CD14-positive monocyte (primary cell): ENCODE measurements at regions not wholly inside any gene's neighbourhood (a gene's known extent, or its start where the extent isn't known, plus 50 kb on each side); places are given as distances from the start of the nearest gene placed in this dataset.

Source experiments
- DNase-seq, 3 donors: peaks; one replicate each; pipeline ENCODE4 v3.0.0-alpha.2; 2011 to 2022
- H2AFZ ChIP-seq: 2 replicates; pipeline ENCODE4 v1.6.0; 2012; ENCODE audit warnings: mild to moderate bottlenecking, low read depth, low read length, inconsistent platforms; ENCODE audit not compliant: insufficient read depth, poor library complexity, severe bottlenecking
- H3K27ac ChIP-seq, 2 donors: 1 replicate in 1 of 2; 2 replicates in 1 of 2; pipeline ENCODE4 v1.5.1; 2012 to 2013; ENCODE audit warnings: low read length in 2 of 2, control low read depth in 1 of 2, inconsistent platforms in 1 of 2, low read depth in 1 of 2, mild to moderate bottlenecking in 1 of 2
- H3K27me3 ChIP-seq, 2 donors: one replicate each; pipeline versions ENCODE4 v1.6.0 to v1.6.1; 2011 to 2013; ENCODE audit warnings: low read length in 2 of 2; ENCODE audit not compliant: control insufficient read depth in 2 of 2, insufficient read depth in 2 of 2
- H3K36me3 ChIP-seq, 2 donors: replicated peaks in 1 of 2; 1 replicate in 1 of 2; 2 replicates in 1 of 2; pipeline versions ENCODE4 v1.5.1 to v1.6.1; 2012 to 2013; ENCODE audit warnings: low read length in 2 of 2, control low read depth in 1 of 2, inconsistent platforms in 1 of 2, mild to moderate bottlenecking in 1 of 2; ENCODE audit not compliant: insufficient read depth in 2 of 2, control insufficient read depth in 1 of 2
- H3K4me1 ChIP-seq, 2 donors: 1 replicate in 1 of 2; 2 replicates in 1 of 2; pipeline versions ENCODE4 v1.5.1 to v1.6.1; 2012 to 2013; ENCODE audit warnings: low read length in 2 of 2, control low read depth in 1 of 2, inconsistent platforms in 1 of 2, mild to moderate bottlenecking in 1 of 2, moderate library complexity in 1 of 2; ENCODE audit not compliant: insufficient read depth in 2 of 2, control insufficient read depth in 1 of 2
- H3K4me2 ChIP-seq: replicated peaks from 2 replicates; pipeline ENCODE3; 2012; ENCODE audit warnings: low read length, moderate library complexity, mild to moderate bottlenecking; ENCODE audit not compliant: poor library complexity, severe bottlenecking; ENCODE audit errors: extremely low read depth
- H3K4me3 ChIP-seq, 3 experiments: fragments of 200-600 bp in 1 of 3; sonication (generic) in 1 of 3; replicated peaks in 1 of 3; 1 replicate in 2 of 3; 2 replicates in 1 of 3; pipeline ENCODE4 v1.5.1; 2011 to 2013; ENCODE audit warnings: low read length in 3 of 3, mild to moderate bottlenecking in 3 of 3, control low read depth in 2 of 3, low read depth in 2 of 3, inconsistent platforms in 1 of 3, moderate library complexity in 1 of 3
- H3K79me2 ChIP-seq: 2 replicates; pipeline ENCODE4 v1.6.0; 2012; ENCODE audit warnings: mild to moderate bottlenecking, control low read depth, inconsistent platforms, low read length, moderate library complexity; ENCODE audit not compliant: insufficient read depth
- H3K9ac ChIP-seq: 2 replicates; pipeline ENCODE4 v1.6.0; 2017; ENCODE audit warnings: low read length, mild to moderate bottlenecking; ENCODE audit not compliant: insufficient read depth, poor library complexity, severe bottlenecking
- H3K9me3 ChIP-seq, 2 donors: replicated peaks in 1 of 2; 1 replicate in 1 of 2; 2 replicates in 1 of 2; pipeline versions ENCODE4 v1.5.1 to v1.6.1; 2012 to 2013; ENCODE audit warnings: low read length in 2 of 2, control low read depth in 1 of 2; ENCODE audit not compliant: control insufficient read depth in 1 of 2, insufficient read depth in 1 of 2
- H4K20me1 ChIP-seq: 2 replicates; pipeline ENCODE4 v1.6.0; 2012; ENCODE audit warnings: mild to moderate bottlenecking, low read length, control low read depth, moderate library complexity; ENCODE audit not compliant: insufficient read depth
- H3K27ac Mint-ChIP-seq, 7 donors: one replicate each; pipeline ENCODE4 v1.8.0; 2020; ENCODE audit warnings: mild to moderate bottlenecking in 7 of 7, mixed read lengths in 7 of 7, moderate library complexity in 6 of 7, inconsistent platforms in 2 of 7
- H3K27me3 Mint-ChIP-seq, 3 donors: one replicate each; pipeline ENCODE4 v1.8.0; 2021 to 2022; ENCODE audit warnings: low read depth in 3 of 3, mild to moderate bottlenecking in 3 of 3, mixed read lengths in 3 of 3, moderate library complexity in 3 of 3, inconsistent platforms in 1 of 3
- H3K36me3 Mint-ChIP-seq, 2 donors: one replicate each; pipeline ENCODE4 v1.8.0; 2020; ENCODE audit warnings: mixed read lengths in 2 of 2, inconsistent platforms in 1 of 2, mild to moderate bottlenecking in 1 of 2
- H3K4me1 Mint-ChIP-seq: one replicate; pipeline ENCODE4 v1.8.0; 2020; ENCODE audit warnings: mild to moderate bottlenecking, mixed read lengths
- H3K4me3 Mint-ChIP-seq, 2 donors: one replicate each; pipeline ENCODE4 v1.8.0; 2020; ENCODE audit warnings: mild to moderate bottlenecking in 2 of 2, mixed read lengths in 2 of 2, moderate library complexity in 1 of 2
- H3K9me3 Mint-ChIP-seq, 7 donors: one replicate each; pipeline ENCODE4 v1.8.0; 2020 to 2022; ENCODE audit warnings: mixed read lengths in 7 of 7, mild to moderate bottlenecking in 6 of 7, moderate library complexity in 6 of 7, inconsistent platforms in 2 of 7
- CTCF ChIP-seq: fragments of 200-600 bp; IDR thresholded peaks from one replicate; pipeline ENCODE4 v1.8.0; 2022; ENCODE audit warnings: antibody characterized with exemption, mild to moderate bottlenecking
- WGBS: methylation state at CpG from one replicate; pipeline ENCODE4 v1.1.5; 2013; ENCODE audit warnings: missing lambda C conversion rate; ENCODE audit not compliant: insufficient coverage; 5-methylcytosine and 5-hydroxymethylcytosine counted together
- intact Hi-C, 2 donors: fragments of 100-400 bp; cut with micrococcal nuclease; formaldehyde crosslinking; loops; one replicate each; pipeline versions ENCODE4 v1.15.0 to v1.15.1; 2023

- H3K4me3 Mint-ChIP-seq: no peak overlapping the region
- H3K4me2 ChIP-seq: no peak overlapping the region
- no peaks in the 10 kb centered on the region for H3K27me3 Mint-ChIP-seq
- no peaks in the 10 kb centered on the region for H4K20me1 ChIP-seq
- H3K9ac ChIP-seq: no peak overlapping the region
- no peaks in the 10 kb centered on the region for H3K36me3 Mint-ChIP-seq
- H2AFZ ChIP-seq: no peak overlapping the region
- H3K79me2 ChIP-seq: no peaks in the 10 kb centered on the region
- no peak for TF ChIP-seq CTCF
- H3K36me3 ChIP-seq: no peaks in the 10 kb centered on the region
- H3K9me3 Mint-ChIP-seq: peaks cover 0 to 2% (median 0%) of the 10 kb centered on the region in 7 donors
- H3K27ac Mint-ChIP-seq: no peak overlapping the region
- no peaks in the 10 kb centered on the region for H3K4me1 ChIP-seq
- H3K4me1 Mint-ChIP-seq: no peaks in the 10 kb centered on the region
- H3K4me3 ChIP-seq: no peak overlapping the region
- no peaks in the 10 kb centered on the region for H3K27me3 ChIP-seq
- no peak for DNase-seq
- no CpG with 5 or more reads among the region's 2 CpGs for WGBS
- H3K9me3 ChIP-seq: no peaks in the 10 kb centered on the region
- H3K27ac ChIP-seq: no peak overlapping the region
- intact Hi-C loops: no loop called here
Observed at GRCh38 chr4:132076829-132077228, 1072.3 kb upstream of the PCDH10 start.

- no peak overlapping the region for H3K4me3 Mint-ChIP-seq
- no peak overlapping the region for H3K27ac Mint-ChIP-seq
- intact Hi-C loops: no loop called here
- Histone ChIP-seq H2AFZ (no peak overlapping the region), H3K4me3 (no peak overlapping the region), H3K4me2 (no peak overlapping the region), H3K27me3 (no peaks in the 10 kb centered on the region), H3K36me3 (no peaks in the 10 kb centered on the region), H3K4me1 (no peaks in the 10 kb centered on the region), H4K20me1 (no peaks in the 10 kb centered on the region), H3K79me2 (no peaks in the 10 kb centered on the region), H3K27ac (no peak overlapping the region), H3K9me3 (peaks cover 7 to 12% of the 10 kb centered on the region in 2 donors), H3K9ac (no peak overlapping the region)
- no peak for DNase-seq
- no peaks in the 10 kb centered on the region for H3K27me3 Mint-ChIP-seq
- TF ChIP-seq CTCF: no peak
- H3K9me3 Mint-ChIP-seq: peaks cover 0 to 7% (median 3%) of the 10 kb centered on the region in 7 donors
- H3K36me3 Mint-ChIP-seq: no peaks in the 10 kb centered on the region
- no peaks in the 10 kb centered on the region for H3K4me1 Mint-ChIP-seq
- 50% methylated on average over 2 of the region's 4 CpGs for WGBS
Observed at GRCh38 chr4:132085105-132085504, 1064.0 kb upstream of the PCDH10 start.
